ENCODE measurements at regions not wholly inside any gene's neighbourhood (a gene's known extent, or its start where the extent isn't known, plus 50 kb on each side); places are given as distances from the start of the nearest gene placed in this dataset.

- peak overlapping the region; percentile 58 for H3K4me2 ChIP-seq
- no peaks in the 10 kb centered on the region for H3K36me3 ChIP-seq (replicated peaks; ENCODE audit: insufficient read depth, low read depth)
- H3K9me3 ChIP-seq (ENCODE audit: low read depth) = no peaks in the 10 kb centered on the region
- no peaks in the 10 kb centered on the region for H3K79me2 ChIP-seq
- TF ChIP-seq CTCF (IDR thresholded peaks at IDR 0.05; ENCODE audit: poor library complexity) (peak; percentile 99), EZH2 (IDR thresholded peaks at IDR 0.05; ENCODE audit: borderline replicate concordance) (no peak)
- H2AFZ ChIP-seq = peak overlapping the region; percentile 32
- no peak overlapping the region for H3K4me3 ChIP-seq
- peak overlapping the region; percentile 9 for H3K27ac ChIP-seq
- no peaks in the 10 kb centered on the region for H3K4me1 ChIP-seq (ENCODE audit: insufficient read depth)
- H3K27me3 ChIP-seq = no peaks in the 10 kb centered on the region
- H4K20me1 ChIP-seq (ENCODE audit: insufficient read depth, poor library complexity, severe bottlenecking) = no peaks in the 10 kb centered on the region
- no peaks in the 10 kb centered on the region for H3K9me2 ChIP-seq (replicated peaks; ENCODE audit: insufficient read depth)
- DNase-seq (ENCODE audit: low spot score) = peak; percentile 90
- WGBS (ENCODE audit: low lambda C conversion rate, missing lambda C conversion rate) = 3% methylated on average over 8 of the region's 8 CpGs
These were observed 105.1 kb upstream of the PDE4B start for GRCh38 chr1:65687428-65688214.

- 62% methylated on average over 4 of the region's 4 CpGs for WGBS (ENCODE audit: low lambda C conversion rate, missing lambda C conversion rate)
- no peak for DNase-seq (ENCODE audit: low spot score)
- Histone ChIP-seq H3K9me2 (replicated peaks; ENCODE audit: insufficient read depth) (no peaks in the 10 kb centered on the region), H3K27me3 (no peaks in the 10 kb centered on the region), H3K27ac (peak overlapping the region; percentile 9), H2AFZ (no peak overlapping the region), H3K36me3 (replicated peaks; ENCODE audit: insufficient read depth, low read depth) (no peaks in the 10 kb centered on the region), H3K4me2 (peak overlapping the region; percentile 2), H3K9me3 (ENCODE audit: low read depth) (no peaks in the 10 kb centered on the region), H3K4me1 (ENCODE audit: insufficient read depth) (no peaks in the 10 kb centered on the region), H4K20me1 (ENCODE audit: insufficient read depth, poor library complexity, severe bottlenecking) (no peaks in the 10 kb centered on the region), H3K79me2 (no peaks in the 10 kb centered on the region), H3K4me3 (no peak overlapping the region)
- no peak for TF ChIP-seq EZH2 (IDR thresholded peaks at IDR 0.05; ENCODE audit: borderline replicate concordance)
- no peak for TF ChIP-seq CTCF (IDR thresholded peaks at IDR 0.05; ENCODE audit: poor library complexity)
- no peak for TF ChIP-seq EZH2phosphoT487 (IDR thresholded peaks at IDR 0.05; ENCODE audit: low read depth, severe bottlenecking, unreplicated experiment)
These were observed 104.5 kb upstream of the PDE4B start for GRCh38 chr1:65688215-65688566.

- Histone ChIP-seq H3K27ac (no peak overlapping the region), H2AFZ (no peak overlapping the region), H3K9me3 (ENCODE audit: low read depth) (no peaks in the 10 kb centered on the region), H3K4me1 (ENCODE audit: insufficient read depth) (no peaks in the 10 kb centered on the region), H4K20me1 (ENCODE audit: insufficient read depth, poor library complexity, severe bottlenecking) (no peaks in the 10 kb centered on the region), H3K36me3 (replicated peaks; ENCODE audit: insufficient read depth, low read depth) (no peaks in the 10 kb centered on the region), H3K27me3 (no peaks in the 10 kb centered on the region), H3K79me2 (no peaks in the 10 kb centered on the region), H3K4me2 (no peak overlapping the region), H3K9me2 (replicated peaks; ENCODE audit: insufficient read depth) (no peaks in the 10 kb centered on the region), H3K4me3 (no peak overlapping the region)
- peak; percentile 11 for DNase-seq (ENCODE audit: low spot score)
- WGBS (ENCODE audit: low lambda C conversion rate, missing lambda C conversion rate) = 69% methylated on average over 3 of the region's 3 CpGs
- TF ChIP-seq EZH2 (IDR thresholded peaks at IDR 0.05; ENCODE audit: borderline replicate concordance) (no peak), CTCF (IDR thresholded peaks at IDR 0.05; ENCODE audit: poor library complexity) (no peak), EZH2phosphoT487 (IDR thresholded peaks at IDR 0.05; ENCODE audit: low read depth, severe bottlenecking, unreplicated experiment) (no peak)
These were observed 103.8 kb upstream of the PDE4B start for GRCh38 chr1:65688848-65689247.

Data from hepatocyte (in vitro differentiated cells).